ENCODE measurements at regions not wholly inside any gene's neighbourhood (a gene's known extent, or its start where the extent isn't known, plus 50 kb on each side); places are given as distances from the start of the nearest gene placed in this dataset.

DNA sequence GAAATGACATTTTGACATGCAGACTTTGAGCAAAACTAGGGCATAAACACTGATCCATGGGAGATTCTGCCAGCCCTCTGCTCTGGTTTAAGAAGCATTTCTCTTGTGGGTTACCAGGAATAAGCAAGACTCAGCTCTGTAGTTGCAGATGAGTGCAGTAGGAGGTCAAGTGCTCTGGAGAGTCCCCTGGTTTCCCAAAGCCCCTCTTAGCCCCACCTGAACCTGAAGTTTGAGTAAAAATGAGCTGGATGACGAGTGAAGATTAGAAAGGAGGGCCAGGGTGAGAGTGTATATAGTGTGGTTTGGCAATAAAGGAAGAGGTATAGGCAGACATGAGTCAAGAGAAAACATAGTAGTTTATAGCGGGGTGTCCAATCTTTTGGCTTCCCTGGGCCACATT is 220.3 kb downstream of the ARL4A start:
- TF ChIP-seq, protein P1, sequence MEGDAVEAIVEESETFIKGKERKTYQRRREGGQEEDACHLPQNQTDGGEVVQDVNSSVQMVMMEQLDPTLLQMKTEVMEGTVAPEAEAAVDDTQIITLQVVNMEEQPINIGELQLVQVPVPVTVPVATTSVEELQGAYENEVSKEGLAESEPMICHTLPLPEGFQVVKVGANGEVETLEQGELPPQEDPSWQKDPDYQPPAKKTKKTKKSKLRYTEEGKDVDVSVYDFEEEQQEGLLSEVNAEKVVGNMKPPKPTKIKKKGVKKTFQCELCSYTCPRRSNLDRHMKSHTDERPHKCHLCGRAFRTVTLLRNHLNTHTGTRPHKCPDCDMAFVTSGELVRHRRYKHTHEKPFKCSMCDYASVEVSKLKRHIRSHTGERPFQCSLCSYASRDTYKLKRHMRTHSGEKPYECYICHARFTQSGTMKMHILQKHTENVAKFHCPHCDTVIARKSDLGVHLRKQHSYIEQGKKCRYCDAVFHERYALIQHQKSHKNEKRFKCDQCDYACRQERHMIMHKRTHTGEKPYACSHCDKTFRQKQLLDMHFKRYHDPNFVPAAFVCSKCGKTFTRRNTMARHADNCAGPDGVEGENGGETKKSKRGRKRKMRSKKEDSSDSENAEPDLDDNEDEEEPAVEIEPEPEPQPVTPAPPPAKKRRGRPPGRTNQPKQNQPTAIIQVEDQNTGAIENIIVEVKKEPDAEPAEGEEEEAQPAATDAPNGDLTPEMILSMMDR (conservative IDR thresholded peaks at IDR 0.05; ENCODE audit: low read length), result no peak
- TF ChIP-seq EZH2phosphoT487 (IDR thresholded peaks at IDR 0.05; ENCODE audit: borderline replicate concordance, low read depth, low read length), result no peak

All from OCI-LY7 (cell line).